Left ventricle myocardium superior (tissue), 1 donor: ENCODE measurements at regions not wholly inside any gene's neighbourhood (a gene's known extent, or its start where the extent isn't known, plus 50 kb on each side); places are given as distances from the start of the nearest gene placed in this dataset.
"Not testable (repeated sequence)": the region's sequence is repeated elsewhere in the genome, so short reads cannot be mapped to it uniquely, and the experiment has no call there.

Experiments used
- ATAC-seq: fragments of 200-7000 bp; cut with Tn5 transposase; one replicate; pipeline ENCODE4 v1.9.1; 2020; ENCODE audit warnings: mild to moderate bottlenecking, moderate library complexity
- DNase-seq: peaks from one replicate; pipeline ENCODE4 v3.0.0-alpha.2; 2020
- intact Hi-C: fragments of 100-400 bp; cut with micrococcal nuclease; formaldehyde crosslinking; loops from one replicate; pipeline ENCODE4 v1.11.0; 2022
- donor health status: DM: no; HTN: yes; CAD: no; lungs with severe emphysema.

DNA sequence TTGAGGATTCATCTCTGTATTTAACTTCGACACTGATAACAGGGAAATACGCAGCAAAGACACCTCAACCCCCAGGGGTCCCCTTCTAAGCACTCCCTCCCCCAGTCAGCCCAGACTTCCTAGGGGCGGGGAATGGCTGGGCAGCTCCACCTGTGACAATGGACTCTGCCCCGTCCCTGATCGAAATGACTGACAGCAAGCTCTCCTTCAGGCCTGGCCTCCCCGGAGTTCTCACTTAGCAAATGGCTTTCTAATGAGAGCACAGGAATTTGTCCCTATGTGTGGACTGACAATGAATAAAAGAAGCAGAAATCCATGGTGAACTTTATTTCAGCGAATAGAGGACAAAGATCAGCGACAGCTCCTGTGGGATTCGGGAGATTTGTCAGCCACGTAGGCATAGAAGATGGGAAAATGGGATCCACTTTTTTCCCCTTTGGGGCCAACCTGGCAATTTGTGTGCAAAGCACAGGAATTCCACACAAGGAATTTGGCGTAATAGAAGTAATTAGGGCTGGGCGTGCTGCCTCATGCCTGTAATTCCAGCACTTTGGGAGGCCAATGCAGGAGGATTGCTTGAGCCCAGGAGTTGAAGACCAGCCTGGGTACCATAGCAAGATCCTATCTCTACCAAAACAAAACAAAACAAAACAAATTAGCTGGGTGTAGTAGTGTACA, 63.8 kb downstream of the TNFAIP2 start:
- DNase-seq = no peak
- ATAC-seq = no peak
- intact Hi-C loops = loop anchor here (10.0 kb wide), 2 partner anchors 82 to 108 kb away; no protein-coding TSS in a partner anchor

GRCh38 chr14:103187911-103188310, 64.7 kb downstream of the TNFAIP2 start:
- no peak for DNase-seq
- intact Hi-C loops = loop anchor here (10.0 kb wide), 2 partner anchors 83 to 107 kb away; no protein-coding TSS in a partner anchor
- ATAC-seq = no peak

DNA sequence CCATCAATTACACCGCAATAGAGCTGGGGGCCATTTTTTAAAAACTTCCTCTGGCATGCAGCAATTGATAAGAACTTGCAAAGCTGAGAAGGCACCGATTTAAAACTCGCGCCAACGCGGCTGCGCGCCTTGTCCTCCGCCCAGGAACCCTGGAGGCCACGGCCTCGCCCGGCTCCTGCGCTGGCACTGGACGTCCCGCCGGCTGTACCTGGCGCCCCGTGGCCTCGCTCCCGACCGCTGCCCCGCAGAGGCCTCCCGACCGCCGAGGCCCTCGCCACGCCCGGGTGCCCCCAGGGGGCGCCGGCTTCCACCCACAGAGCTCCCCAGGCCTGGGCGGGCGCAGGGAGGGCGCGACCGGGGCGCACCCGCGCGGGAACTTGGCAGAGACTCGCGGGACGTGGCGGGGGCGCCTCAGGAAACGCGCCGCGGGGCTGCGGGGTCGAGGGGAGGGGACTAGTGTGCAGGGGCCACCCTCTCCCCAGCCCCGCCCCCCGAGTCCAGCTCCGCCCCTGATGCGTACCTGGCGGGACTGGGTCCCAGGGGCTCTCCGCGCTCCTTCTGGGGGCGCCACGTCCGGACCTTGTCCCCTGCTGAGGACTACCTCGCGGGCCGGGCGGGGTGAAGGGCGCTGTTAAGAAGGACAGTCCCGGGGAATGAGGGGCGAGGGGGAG, 65.7 kb downstream of the TNFAIP2 start:
- DNase-seq = peak; percentile 70
- peak; percentile 85 for ATAC-seq
- intact Hi-C loops = loop anchor here (10.0 kb wide), 2 partner anchors 84 to 106 kb away; no protein-coding TSS in a partner anchor

GRCh38 chr14:103189481-103190470, 66.5 kb downstream of the TNFAIP2 start:
- ATAC-seq (no peak), DNase-seq (no peak)
- intact Hi-C loops = loop anchor here (10.0 kb wide), 2 partner anchors 85 to 105 kb away; no protein-coding TSS in a partner anchor

- intact Hi-C loops = no loop called here
- DNase-seq = no peak
- no peak for ATAC-seq
Measured at GRCh38 chr14:103190741-103191140, 67.5 kb downstream of the TNFAIP2 start.

DNA sequence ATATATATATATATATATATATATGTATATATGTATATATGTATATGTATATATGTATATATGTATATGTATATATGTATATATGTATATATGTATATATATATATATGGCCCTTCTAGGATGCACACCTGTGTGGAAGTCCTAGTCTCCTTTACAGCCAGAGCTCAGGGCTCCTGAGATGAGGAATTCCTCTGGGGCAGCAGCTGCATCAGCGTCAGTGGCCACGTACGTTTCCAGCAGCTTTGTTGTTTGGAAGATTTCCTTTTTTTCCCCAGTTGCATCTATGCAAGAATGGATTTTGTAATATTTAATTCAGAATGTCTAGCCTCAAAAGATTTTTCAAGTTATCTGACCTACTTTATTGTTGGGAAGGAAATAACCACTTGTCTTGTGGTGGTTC, 68.6 kb downstream of the TNFAIP2 start:
- DNase-seq (no peak), ATAC-seq (peak; percentile 19)
- intact Hi-C loops = no loop called here

DNA sequence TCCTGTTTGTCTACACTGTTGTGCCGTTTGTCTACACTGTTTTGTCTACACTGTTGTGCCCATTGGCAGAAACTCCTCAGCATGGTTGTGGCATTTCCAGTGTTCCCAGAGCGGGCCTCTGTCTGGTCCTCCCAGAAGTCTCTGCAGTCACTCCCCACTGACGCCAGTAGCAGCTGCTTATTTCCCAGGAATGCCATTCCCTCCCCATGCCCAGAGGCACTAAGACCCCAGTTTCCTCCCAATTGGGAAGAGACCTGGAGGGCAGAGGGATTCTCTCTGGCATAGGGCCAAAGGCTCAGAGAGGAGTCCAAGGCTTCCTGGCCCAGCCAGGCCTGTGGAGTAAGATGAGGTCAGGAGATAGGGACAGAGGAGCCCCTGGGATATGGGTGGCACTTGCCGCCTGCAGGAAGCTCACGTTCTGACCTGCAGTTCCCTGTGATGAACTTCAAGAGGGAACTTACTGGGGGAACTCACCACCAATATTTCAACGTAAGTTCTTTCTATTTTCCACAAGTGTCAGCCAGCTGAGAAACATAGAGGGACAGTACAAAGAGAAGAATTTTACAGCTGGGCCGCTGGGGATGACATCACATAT, 69.1 kb downstream of the TNFAIP2 start:
- intact Hi-C loops = no loop called here
- DNase-seq (no peak), ATAC-seq (no peak)

DNA sequence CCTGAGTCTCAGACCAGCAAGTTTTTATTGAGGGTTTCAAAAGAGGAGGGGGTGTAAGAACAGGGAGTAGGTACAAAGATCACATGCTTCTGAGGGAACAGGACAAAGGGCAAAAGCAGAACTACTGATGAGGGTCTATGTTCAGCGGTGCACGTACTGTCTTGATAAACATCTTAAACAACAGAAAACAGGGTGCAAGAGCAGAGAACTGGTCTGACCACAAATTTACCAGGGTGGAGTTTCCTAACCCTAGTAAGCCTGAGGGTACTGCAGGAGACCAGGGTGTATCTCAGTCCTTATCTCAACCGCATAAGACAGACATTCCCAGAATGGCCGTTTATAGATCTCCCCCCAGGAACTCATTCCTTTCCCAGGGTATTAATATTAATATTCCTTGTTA, 69.6 kb downstream of the TNFAIP2 start:
- DNase-seq, intact Hi-C loops, ATAC-seq: not testable (repeated sequence)

DNA sequence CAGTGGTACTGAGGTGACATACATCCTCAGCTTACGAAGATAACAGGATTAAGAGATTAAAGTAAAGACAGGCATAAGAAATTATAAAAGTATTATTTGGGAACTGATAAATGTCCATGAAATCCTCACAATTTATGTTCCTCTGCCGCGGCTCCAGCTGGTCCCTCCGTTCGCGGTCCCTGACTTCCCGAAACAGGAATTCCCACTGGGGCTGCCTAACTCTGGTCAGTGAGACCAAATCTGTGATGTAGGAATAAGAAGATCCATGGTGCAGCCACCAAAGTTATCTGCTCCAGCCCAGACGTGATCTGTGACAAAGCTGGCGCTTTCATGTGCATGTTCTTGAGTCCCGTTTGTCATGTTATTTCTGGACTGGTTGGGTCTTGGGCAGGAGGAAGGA, 70.2 kb downstream of the TNFAIP2 start:
- intact Hi-C loops, DNase-seq, ATAC-seq: not testable (repeated sequence)

DNA sequence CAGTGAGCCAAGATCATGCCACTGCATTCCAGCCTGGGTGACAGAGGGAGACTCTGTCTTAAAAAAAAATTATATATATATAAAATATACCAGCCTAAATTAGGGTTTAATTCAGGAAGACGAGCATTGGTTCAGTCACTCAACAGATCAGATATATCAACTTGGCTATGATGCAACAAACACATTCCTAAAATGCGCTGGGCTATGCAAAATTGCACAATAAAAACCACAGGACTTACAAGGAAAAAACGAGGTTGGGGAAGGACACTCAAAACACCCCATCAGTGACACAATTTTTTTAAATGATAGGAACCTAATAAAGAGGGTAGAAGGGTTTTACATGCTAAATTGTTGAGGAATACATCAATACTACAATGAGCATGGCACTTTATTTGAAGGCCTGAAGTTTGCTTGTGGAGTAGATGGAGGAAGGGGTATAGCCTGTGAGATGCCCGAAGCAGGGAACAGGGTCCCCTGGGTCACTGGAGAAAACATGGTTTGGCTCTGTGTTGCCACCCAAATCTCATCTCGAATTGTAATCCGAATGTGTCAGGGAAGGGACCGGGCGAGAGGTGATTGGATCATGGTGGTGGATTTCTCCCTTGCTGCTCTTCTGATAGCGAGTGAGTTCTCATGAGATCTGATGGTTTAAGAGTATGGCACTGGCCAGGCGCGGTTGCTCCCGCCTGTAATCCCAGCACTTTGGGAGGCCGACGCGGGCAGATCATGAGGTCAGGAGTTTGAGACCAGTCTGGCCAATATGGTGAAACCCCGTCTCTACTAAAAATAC, 71.2 kb downstream of the TNFAIP2 start:
- intact Hi-C loops = no loop called here
- ATAC-seq (no peak), DNase-seq (no peak)

DNA sequence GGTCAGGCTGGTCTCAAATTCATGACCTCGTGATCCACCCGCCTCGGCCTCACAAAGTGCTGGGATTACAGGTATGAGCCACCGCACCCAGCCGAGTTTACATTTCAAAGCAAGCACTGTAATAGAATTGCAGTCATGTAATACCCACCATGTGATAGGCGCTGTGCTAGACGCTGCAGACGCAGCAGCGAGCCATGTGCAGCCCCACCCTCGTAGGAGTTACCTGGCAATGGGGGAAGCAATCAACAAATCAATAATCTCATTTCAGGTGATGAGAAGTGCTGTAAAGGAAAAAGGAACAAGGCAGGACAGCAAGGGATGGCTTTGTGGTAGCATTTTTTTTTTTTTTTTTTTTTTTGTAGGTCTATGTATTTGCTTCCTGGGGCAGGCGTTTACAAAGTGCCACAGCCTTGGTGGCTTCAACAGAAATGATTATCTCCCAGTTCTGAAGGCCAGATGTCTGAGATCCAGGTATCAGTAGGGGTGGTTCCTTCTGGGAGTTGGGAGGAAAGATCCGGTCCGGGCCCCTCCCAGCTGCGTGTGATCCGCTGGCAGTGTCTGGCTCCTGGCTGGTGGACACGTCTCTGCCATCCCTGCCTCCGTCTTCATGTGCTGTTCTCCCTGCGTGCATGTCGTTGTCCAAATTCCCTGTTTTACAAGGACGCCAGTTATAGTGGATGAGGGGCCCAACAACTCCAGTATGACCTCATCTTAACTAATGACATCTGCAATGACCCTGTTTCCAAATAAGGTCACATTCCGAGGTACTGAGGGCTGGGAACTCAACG, 72.8 kb downstream of the TNFAIP2 start:
- no peak for DNase-seq
- no peak for ATAC-seq
- intact Hi-C loops = no loop called here

DNA sequence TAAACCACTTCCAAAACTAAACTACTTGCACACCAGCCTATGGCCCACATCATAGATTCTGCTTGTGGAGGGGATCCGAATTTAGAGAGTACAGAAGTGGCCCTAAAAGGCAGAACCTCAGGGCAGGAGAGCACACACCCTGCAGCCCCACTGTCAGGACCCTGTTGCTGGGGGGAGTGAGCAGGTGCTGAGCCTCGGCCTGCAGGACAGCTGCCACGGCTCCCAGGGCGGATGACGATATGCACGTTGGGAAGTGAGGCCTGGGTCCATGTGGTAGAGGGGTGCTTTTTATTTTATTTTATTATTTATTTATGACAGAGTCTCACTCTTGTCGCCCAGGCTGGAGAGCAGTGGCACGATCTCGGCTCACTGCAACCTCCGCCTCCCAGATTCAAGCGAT, 73.5 kb downstream of the TNFAIP2 start:
- intact Hi-C loops = no loop called here
- no peak for DNase-seq
- no peak for ATAC-seq

GRCh38 chr14:103198131-103199105, 75.2 kb downstream of the TNFAIP2 start:
- intact Hi-C loops = no loop called here
- ATAC-seq (peak; percentile 86), DNase-seq (no peak)

GRCh38 chr14:103199124-103199523, 75.9 kb downstream of the TNFAIP2 start:
- intact Hi-C loops = no loop called here
- no peak for DNase-seq
- ATAC-seq = peak; percentile 81

DNA sequence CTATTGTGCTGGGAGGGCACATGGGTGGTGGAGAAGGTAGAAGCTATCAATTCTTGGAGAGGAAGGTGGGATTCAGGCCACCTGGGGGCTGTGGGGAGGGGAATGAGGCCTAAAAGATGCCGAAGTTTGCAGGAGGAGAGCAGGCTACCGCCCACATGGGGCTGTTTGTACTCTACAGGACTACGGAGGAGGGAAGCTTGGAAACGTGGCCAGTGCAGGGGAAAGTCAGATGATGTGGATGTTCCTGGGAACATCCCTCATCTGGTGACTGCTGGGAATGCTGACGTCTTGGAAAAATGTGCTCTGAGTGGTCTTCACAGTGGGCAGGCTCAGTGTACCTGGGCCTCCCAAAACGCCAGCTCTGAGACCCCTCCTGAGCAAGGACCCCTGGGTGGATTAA, 78.5 kb downstream of the TNFAIP2 start:
- intact Hi-C loops = no loop called here
- DNase-seq (no peak), ATAC-seq (no peak)

DNA sequence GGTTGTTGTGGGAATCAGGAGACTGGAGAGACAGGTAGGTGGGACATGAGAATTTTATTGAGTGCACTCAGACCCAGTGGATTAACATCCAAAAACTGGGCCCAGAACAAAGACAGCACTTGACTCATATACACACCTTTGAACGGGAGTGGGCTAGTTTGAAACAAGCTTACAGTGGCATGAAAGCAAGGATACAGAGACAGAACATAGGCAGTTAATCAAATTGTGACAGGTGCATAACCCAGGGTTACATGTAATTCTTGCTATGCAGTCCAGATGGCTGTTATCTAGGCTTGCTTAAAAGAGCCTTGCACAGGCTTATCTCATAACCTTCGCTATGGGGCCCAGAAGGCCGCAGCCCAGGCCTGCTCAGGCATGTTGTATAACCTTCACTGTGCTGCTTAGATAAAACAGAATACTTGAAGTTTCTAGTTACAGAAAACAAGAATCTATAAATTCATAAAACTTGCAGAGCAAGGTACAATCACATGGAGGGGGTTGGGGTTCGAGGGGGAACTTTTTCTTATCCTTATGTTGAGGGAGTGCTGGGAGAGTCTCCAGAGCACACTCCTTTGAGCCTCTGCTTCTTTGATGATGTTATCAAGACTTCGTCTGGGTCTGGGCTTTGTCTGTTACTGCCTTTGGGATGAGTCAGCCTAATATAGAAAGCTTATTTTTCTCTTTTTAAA, 81.7 kb downstream of the TNFAIP2 start:
- DNase-seq = no peak
- intact Hi-C loops = no loop called here
- ATAC-seq = no peak
